GM12878 (cell line): ENCODE measurements at regions not wholly inside any gene's neighbourhood (a gene's known extent, or its start where the extent isn't known, plus 50 kb on each side); places are given as distances from the start of the nearest gene placed in this dataset.

Experiments used
- CBX3 ChIP-seq: fragments of 200-600 bp; sonication (generic); IDR thresholded peaks from 2 replicates; pipeline ENCODE4 v1.6.1; 2016; ENCODE audit warnings: low read depth, borderline replicate concordance
- CTCF ChIP-seq, 3 experiments: IDR thresholded peaks in 2 of 3; conservative IDR thresholded peaks in 1 of 3; 2 replicates each; pipeline ENCODE4 v1.5.1; 2011; ENCODE audit warnings: low read depth in 3 of 3, low read length in 3 of 3, mild to moderate bottlenecking in 3 of 3, control low read depth in 2 of 3, moderate library complexity in 2 of 3, inconsistent platforms in 1 of 3, mixed read lengths in 1 of 3; ENCODE audit not compliant: control insufficient read depth in 2 of 3, insufficient read depth in 1 of 3; ENCODE audit errors: extremely low read depth in 1 of 3
- EGR1 ChIP-seq, 2 experiments: IDR thresholded peaks; 1 replicate in 1 of 2; 2 replicates in 1 of 2; pipeline ENCODE4 v1.6.1; 2011 to 2012; ENCODE audit warnings: low read depth in 2 of 2, low read length in 2 of 2, borderline replicate concordance in 1 of 2, mild to moderate bottlenecking in 1 of 2, moderate library complexity in 1 of 2
- EZH2 ChIP-seq: IDR thresholded peaks from 2 replicates; pipeline ENCODE4 v1.6.1; 2012; ENCODE audit warnings: low read depth, mild to moderate bottlenecking, control low read depth, inconsistent platforms, low read length, borderline replicate concordance; ENCODE audit not compliant: control insufficient read depth
- MYC ChIP-seq: IDR thresholded peaks from 2 replicates; pipeline ENCODE4 v1.6.1; 2011; ENCODE audit warnings: mild to moderate bottlenecking, low read length, moderate library complexity, inconsistent platforms; ENCODE audit not compliant: insufficient read depth, insufficient replicate concordance, insufficient read length, severe bottlenecking
- POLR2AphosphoS5 ChIP-seq: IDR thresholded peaks from 2 replicates; pipeline ENCODE4 v1.6.1; 2011; ENCODE audit warnings: mild to moderate bottlenecking, low read length, inconsistent platforms
- SIX5 ChIP-seq: IDR thresholded peaks from 2 replicates; pipeline ENCODE4 v1.6.1; 2011; ENCODE audit warnings: mild to moderate bottlenecking, low read depth, low read length, moderate library complexity; ENCODE audit not compliant: severe bottlenecking
- SUZ12 ChIP-seq: fragments of 200-600 bp; sonication (generic); IDR thresholded peaks from one replicate; pipeline ENCODE4 v1.6.1; 2018; ENCODE audit warnings: antibody characterized with exemption, mild to moderate bottlenecking; ENCODE audit not compliant: unreplicated experiment
- TAF1 ChIP-seq: IDR thresholded peaks from 2 replicates; pipeline ENCODE4 v1.6.1; 2011; ENCODE audit warnings: mild to moderate bottlenecking, low read depth, low read length, borderline replicate concordance

- TF ChIP-seq CTCF (IDR thresholded peaks at IDR 0.05 in 2 of 3, conservative IDR thresholded peaks at IDR 0.05 in 1 of 3; ENCODE audit: control insufficient read depth in 2 of 3, extremely low read depth in 1 of 3, insufficient read depth in 1 of 3, low read depth in 3 of 3, low read length in 3 of 3) = no peak
- TF ChIP-seq POLR2AphosphoS5 = no peak
- no peak for TF ChIP-seq CBX3
- TF ChIP-seq TAF1 = no peak
- no peak for TF ChIP-seq SUZ12
- TF ChIP-seq SIX5 = no peak
- TF ChIP-seq EZH2 = no peak
- no peak for TF ChIP-seq EGR1 (IDR thresholded peaks at IDR 0.05; ENCODE audit: borderline replicate concordance in 1 of 2, low read depth in 2 of 2, low read length in 2 of 2)
- TF ChIP-seq MYC = no peak
These were observed 368.4 kb upstream of the CDH11 start for GRCh38 chr16:65490286-65490685.
